ENCODE measurements at regions not wholly inside any gene's neighbourhood (a gene's known extent, or its start where the extent isn't known, plus 50 kb on each side); places are given as distances from the start of the nearest gene placed in this dataset.

GRCh38 chr3:116802651-116803050, 93.1 kb downstream of the TUSC7 start:
- Histone ChIP-seq H3K27me3 (ENCODE audit: insufficient read depth, low read depth) (no peaks in the 10 kb centered on the region), H4K20me1 (ENCODE audit: insufficient read depth) (no peaks in the 10 kb centered on the region), H3K4me1 (ENCODE audit: low read depth, poor library complexity, severe bottlenecking) (no peaks in the 10 kb centered on the region), H3K9ac (no peak overlapping the region), H3K36me3 (ENCODE audit: insufficient read depth) (no peaks in the 10 kb centered on the region), H3K27ac (no peak overlapping the region), H3K4me3 (IDR thresholded peaks at IDR 0.05; ENCODE audit: insufficient read depth, low read depth, low read length) (no peak overlapping the region), H3K79me2 (ENCODE audit: insufficient read depth, low read depth) (no peaks in the 10 kb centered on the region), H2AFZ (ENCODE audit: low read depth) (no peak overlapping the region), H3K4me2 (no peak overlapping the region)
- no peak for TF ChIP-seq CTCF (conservative IDR thresholded peaks at IDR 0.05; ENCODE audit: low read depth, low read length)

- no peak overlapping the region for H2AFZ ChIP-seq (ENCODE audit: low read depth)
- no peak overlapping the region for H3K9ac ChIP-seq
- H3K4me2 ChIP-seq: no peak overlapping the region
- no peak overlapping the region for H3K4me3 ChIP-seq (IDR thresholded peaks at IDR 0.05; ENCODE audit: insufficient read depth, low read depth, low read length)
- no peak for TF ChIP-seq CTCF (conservative IDR thresholded peaks at IDR 0.05; ENCODE audit: low read depth, low read length)
- H3K36me3 ChIP-seq (ENCODE audit: insufficient read depth): no peaks in the 10 kb centered on the region
- H3K4me1 ChIP-seq (ENCODE audit: low read depth, poor library complexity, severe bottlenecking): no peaks in the 10 kb centered on the region
- no peaks in the 10 kb centered on the region for H3K79me2 ChIP-seq (ENCODE audit: insufficient read depth, low read depth)
- no peaks in the 10 kb centered on the region for H3K27me3 ChIP-seq (ENCODE audit: insufficient read depth, low read depth)
- no peak overlapping the region for H3K27ac ChIP-seq
- H4K20me1 ChIP-seq (ENCODE audit: insufficient read depth): no peaks in the 10 kb centered on the region
Observed at GRCh38 chr3:116806351-116806750, 96.8 kb downstream of the TUSC7 start.

GRCh38 chr3:116808725-116809124, 99.1 kb downstream of the TUSC7 start:
- Histone ChIP-seq H3K4me2 (no peak overlapping the region), H3K9ac (no peak overlapping the region), H3K27me3 (ENCODE audit: insufficient read depth, low read depth) (no peaks in the 10 kb centered on the region), H3K4me1 (ENCODE audit: low read depth, poor library complexity, severe bottlenecking) (no peaks in the 10 kb centered on the region), H2AFZ (ENCODE audit: low read depth) (no peak overlapping the region), H3K4me3 (IDR thresholded peaks at IDR 0.05; ENCODE audit: insufficient read depth, low read depth, low read length) (no peak overlapping the region), H3K36me3 (ENCODE audit: insufficient read depth) (no peaks in the 10 kb centered on the region), H3K27ac (no peak overlapping the region), H4K20me1 (ENCODE audit: insufficient read depth) (no peaks in the 10 kb centered on the region), H3K79me2 (ENCODE audit: insufficient read depth, low read depth) (no peaks in the 10 kb centered on the region)
- no peak for TF ChIP-seq CTCF (conservative IDR thresholded peaks at IDR 0.05; ENCODE audit: low read depth, low read length)

GRCh38 chr3:116809208-116809607, 99.6 kb downstream of the TUSC7 start:
- Histone ChIP-seq H3K79me2 (ENCODE audit: insufficient read depth, low read depth) (no peaks in the 10 kb centered on the region), H3K4me2 (no peak overlapping the region), H3K36me3 (ENCODE audit: insufficient read depth) (no peaks in the 10 kb centered on the region), H3K27ac (no peak overlapping the region), H3K4me1 (ENCODE audit: low read depth, poor library complexity, severe bottlenecking) (no peaks in the 10 kb centered on the region), H2AFZ (ENCODE audit: low read depth) (no peak overlapping the region), H3K27me3 (ENCODE audit: insufficient read depth, low read depth) (no peaks in the 10 kb centered on the region), H3K9ac (no peak overlapping the region), H4K20me1 (ENCODE audit: insufficient read depth) (no peaks in the 10 kb centered on the region), H3K4me3 (IDR thresholded peaks at IDR 0.05; ENCODE audit: insufficient read depth, low read depth, low read length) (no peak overlapping the region)
- no peak for TF ChIP-seq CTCF (conservative IDR thresholded peaks at IDR 0.05; ENCODE audit: low read depth, low read length)

- H3K4me2 ChIP-seq: no peak overlapping the region
- H3K36me3 ChIP-seq (ENCODE audit: insufficient read depth): no peaks in the 10 kb centered on the region
- H2AFZ ChIP-seq (ENCODE audit: low read depth): no peak overlapping the region
- H3K4me1 ChIP-seq (ENCODE audit: low read depth, poor library complexity, severe bottlenecking): no peaks in the 10 kb centered on the region
- H3K9ac ChIP-seq: no peak overlapping the region
- no peaks in the 10 kb centered on the region for H3K79me2 ChIP-seq (ENCODE audit: insufficient read depth, low read depth)
- no peak overlapping the region for H3K4me3 ChIP-seq (IDR thresholded peaks at IDR 0.05; ENCODE audit: insufficient read depth, low read depth, low read length)
- TF ChIP-seq CTCF (conservative IDR thresholded peaks at IDR 0.05; ENCODE audit: low read depth, low read length): no peak
- H3K27me3 ChIP-seq (ENCODE audit: insufficient read depth, low read depth): no peaks in the 10 kb centered on the region
- H4K20me1 ChIP-seq (ENCODE audit: insufficient read depth): no peaks in the 10 kb centered on the region
- no peak overlapping the region for H3K27ac ChIP-seq
Observed at GRCh38 chr3:116811754-116812153, 102.2 kb downstream of the TUSC7 start.

All from KMS-11 (cell line).